ENCODE measurements at regions not wholly inside any gene's neighbourhood (a gene's known extent, or its start where the extent isn't known, plus 50 kb on each side); places are given as distances from the start of the nearest gene placed in this dataset.
A peak's percentile ranks its signal among the peaks of the same experiment; 100 is the strongest.

DNA sequence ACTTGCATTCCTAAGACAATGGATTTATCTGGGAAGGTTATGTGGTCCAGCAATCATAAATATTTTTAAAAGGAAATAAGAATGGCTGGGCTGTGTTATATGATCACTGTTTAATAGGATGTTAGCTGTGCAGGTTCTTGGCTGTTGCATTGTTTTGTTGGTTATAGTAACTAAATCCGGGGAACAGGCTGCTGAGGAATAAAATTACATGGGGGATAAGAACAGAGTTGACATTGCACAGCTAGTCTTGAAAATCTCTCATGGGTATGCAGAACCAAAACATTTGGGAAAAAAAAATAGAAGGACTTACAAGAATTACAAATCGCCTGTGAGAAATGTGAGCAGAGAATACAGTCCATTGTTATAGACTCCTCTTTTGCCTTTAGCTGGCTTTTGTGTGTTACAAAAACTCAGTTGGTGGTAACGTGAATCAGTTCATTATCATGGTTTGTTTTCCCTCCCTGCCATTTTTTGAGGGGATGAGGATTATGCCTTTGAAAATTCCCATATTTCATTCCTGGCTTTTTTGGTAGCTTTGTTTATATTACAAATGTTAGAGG, 375.3 kb upstream of the DAB2 start:
- no peak for DNase-seq

- no peak for DNase-seq
Observed at GRCh38 chr5:39799242-39799641, 374.5 kb upstream of the DAB2 start.

GRCh38 chr5:39794513-39795210, 369.9 kb upstream of the DAB2 start:
- DNase-seq: peak; percentile 48

DNA sequence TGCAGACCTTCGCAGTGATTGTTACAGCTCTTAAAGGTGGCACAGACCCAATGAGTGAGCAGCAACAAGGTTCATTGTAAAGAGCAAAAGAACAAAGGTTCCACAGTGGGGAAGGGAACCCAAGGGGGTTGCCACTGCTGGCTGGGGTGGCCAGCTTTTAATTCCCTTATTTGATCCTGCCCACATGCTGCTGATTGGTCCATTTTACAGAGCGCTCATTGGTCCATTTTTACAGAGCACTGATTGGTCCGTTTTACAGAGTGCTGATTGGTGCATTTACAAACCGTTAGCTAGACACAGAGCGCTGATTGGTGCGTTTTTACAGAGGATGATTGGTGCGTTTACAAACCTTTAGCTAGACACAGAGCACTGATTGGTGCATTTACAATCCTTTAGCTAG, 360.6 kb upstream of the DAB2 start:
- DNase-seq: no peak

- DNase-seq: no peak
Observed at GRCh38 chr5:39783756-39784421, 359.1 kb upstream of the DAB2 start.

- DNase-seq: no peak
Observed at GRCh38 chr5:39780347-39780746, 355.6 kb upstream of the DAB2 start.

DNA sequence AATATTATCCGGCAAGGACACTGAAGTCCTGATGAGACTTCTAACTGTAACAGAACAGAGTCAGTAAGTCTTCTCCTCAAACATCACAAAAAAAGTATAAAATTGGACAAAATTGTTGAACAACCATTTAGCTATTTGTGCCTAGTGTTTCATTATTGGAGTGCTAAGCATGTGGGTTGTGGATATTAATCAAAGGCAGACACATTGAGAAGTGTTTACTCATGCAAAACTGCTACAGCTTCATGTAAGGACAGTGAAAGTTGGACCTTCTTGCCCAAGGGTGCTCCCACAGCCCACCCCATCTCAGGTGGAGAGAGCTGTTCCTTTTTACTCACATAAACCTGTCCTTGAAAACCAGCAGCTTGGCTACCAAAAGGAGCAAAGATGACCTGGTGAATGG, 355.1 kb upstream of the DAB2 start:
- no peak for DNase-seq

- no peak for DNase-seq
Observed at GRCh38 chr5:39775797-39776365, 351.1 kb upstream of the DAB2 start.

GRCh38 chr5:39775086-39775796, 350.5 kb upstream of the DAB2 start:
- DNase-seq: no peak

DNA sequence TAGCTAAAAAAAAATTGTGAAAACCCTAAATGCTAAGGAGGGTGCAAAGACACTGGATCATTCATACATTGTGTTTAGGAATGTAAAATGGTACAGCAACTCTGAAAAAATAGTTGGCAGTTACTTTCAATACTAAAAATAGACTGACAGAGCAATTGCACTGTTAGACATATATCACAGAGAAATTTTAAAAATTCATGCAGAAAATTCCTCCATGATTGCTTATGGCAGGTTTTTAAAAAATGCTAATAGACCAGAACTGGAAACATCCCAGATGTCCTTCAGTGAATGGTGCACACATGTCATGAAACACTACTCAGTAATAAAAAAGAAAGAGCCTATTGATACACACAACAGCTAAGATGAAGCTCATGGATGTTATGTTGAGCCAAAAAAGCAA, 349.8 kb upstream of the DAB2 start:
- no peak for DNase-seq

DNA sequence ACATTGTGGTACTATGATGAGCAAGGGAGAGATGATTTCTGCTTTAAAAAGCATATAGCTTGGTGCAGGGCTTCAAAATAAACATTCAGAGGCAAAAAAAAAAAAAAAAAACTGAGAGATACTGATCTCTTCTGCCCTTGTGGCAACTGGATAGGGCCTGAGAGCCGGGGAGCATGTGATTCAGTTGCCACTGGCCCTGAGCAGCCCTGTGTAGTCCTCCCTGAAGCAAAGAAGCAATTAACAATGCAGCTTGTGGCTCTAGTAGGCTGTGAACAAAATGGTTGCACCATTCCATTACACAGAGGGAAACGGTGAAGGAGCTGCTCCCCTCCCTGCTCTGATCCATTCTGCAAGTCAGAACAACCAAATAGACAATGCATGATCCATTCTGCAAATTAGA, 347.5 kb upstream of the DAB2 start:
- no peak for DNase-seq

- DNase-seq: no peak
Observed at GRCh38 chr5:39767916-39768315, 343.1 kb upstream of the DAB2 start.

- no peak for DNase-seq
Observed at GRCh38 chr5:39765366-39765765, 340.6 kb upstream of the DAB2 start.

DNA sequence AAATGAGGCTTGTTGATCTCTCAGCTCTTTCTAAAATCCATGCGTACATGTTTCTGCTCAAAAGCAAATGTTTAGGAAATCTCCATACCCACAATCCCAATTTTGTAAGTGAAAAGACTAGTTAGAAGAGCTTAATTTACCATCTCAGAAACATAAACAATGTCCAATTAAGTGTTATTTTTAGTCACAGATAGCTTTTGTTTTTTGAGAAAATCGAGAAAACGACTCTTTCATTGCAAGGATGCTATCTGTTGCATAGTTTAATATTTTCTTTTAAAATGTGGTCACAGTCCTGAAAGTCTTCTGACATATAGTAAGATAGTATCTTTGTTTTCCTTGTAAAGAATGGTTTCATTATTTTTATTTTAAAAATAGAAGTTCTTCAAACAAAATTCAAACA, 338.0 kb upstream of the DAB2 start:
- no peak for DNase-seq

DNA sequence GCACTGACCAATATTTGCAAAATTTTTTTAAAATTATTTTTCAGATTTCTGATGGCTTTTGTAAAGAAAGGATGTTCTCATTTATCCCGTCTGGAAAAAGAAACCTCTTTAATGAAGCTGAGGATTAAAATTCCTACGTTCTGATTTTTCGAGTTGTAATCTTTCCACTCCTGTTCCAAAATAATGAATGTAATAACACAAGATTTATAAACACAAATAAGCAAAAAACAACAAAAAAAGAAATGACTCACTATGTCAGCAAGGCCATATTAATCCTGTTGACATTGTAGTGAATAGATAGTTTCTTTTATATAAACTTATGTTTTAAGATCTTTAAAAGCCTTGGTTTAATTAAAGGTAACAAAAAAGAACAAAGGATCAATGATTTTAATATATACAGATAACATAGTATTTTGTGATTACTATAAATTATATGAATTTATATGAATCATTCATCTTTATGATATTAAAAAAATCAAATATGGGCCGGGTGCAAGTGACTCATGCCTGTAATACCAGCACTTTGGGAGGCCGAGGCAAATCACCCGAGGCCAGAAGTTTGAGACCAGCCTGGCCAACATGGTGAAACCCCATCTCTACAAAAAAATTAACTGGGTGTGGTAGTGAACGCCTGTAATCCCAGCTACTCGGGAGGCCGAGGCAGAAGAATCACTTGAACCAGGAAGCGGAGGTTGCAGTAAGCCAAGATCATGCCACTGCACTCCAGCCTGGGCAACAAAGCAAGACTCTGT, 336.6 kb upstream of the DAB2 start:
- no peak for DNase-seq

- DNase-seq: peak; percentile 82
Observed at GRCh38 chr5:39760385-39761198, 335.8 kb upstream of the DAB2 start.

- no peak for DNase-seq
Observed at GRCh38 chr5:39759701-39760100, 334.9 kb upstream of the DAB2 start.

DNA sequence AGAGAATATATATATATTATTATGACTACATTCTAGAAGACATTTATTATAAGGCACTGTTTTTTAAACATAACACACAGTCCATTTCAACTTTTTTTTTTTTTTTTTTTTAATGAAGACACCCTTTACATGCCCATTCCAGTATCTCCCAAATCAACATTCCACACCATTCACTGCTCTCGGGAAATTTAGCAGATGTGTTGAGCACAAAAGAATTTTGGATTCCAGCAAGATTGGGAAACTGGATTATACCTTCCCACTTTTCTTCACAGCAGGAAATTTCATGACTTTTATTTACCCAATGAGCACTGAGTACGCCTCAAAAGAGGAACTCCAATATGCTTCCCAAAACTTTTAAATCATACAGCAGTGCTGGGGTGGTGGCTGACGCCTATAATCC, 333.6 kb upstream of the DAB2 start:
- no peak for DNase-seq

DNA sequence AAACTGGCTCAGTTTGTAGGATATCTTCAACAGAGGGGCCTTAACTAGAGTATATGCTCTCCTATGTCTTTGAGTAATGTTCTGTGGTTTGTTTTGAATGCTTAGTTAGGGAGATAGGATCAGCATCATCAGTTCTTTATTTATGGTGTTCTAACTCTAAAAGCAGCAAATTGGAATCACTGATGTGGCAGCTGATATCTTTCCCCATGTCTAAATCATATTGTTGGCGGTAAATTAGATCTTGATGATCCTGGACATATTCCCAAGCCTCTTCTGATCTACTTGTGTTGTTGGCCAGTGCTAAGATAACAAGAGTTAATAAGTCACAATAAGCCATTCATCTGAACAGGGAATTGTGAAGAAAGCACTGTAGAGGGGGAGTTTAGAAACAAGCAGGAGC, 332.4 kb upstream of the DAB2 start:
- DNase-seq: no peak

GRCh38 chr5:39755986-39756385, 331.2 kb upstream of the DAB2 start:
- no peak for DNase-seq

DNA sequence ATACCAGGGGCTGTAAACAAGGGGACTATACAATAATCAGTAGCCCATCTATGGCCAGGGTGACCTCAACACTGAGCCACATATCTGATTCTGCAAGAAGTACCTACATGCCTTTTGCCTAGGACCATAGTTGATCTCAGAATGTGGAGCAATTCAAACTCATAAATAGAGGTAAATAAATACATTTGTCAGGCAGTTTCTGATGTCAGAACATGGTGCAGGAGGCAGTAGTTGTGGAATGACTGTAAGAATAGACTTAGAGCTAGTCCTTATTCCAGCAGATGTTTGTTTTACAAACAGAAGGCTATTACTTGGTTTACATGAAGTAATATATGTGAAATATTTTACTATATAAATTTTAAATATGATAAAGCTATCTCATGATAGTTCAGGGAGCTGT, 330.7 kb upstream of the DAB2 start:
- DNase-seq: no peak

All from muscle of arm (tissue), 1 donor.